AG08395 (cell line): ENCODE measurements at regions not wholly inside any gene's neighbourhood (a gene's known extent, or its start where the extent isn't known, plus 50 kb on each side); places are given as distances from the start of the nearest gene placed in this dataset.

Experiments
- DNase-seq: peaks from one replicate; pipeline ENCODE4 v3.0.0; 2012; ENCODE audit warnings: mixed read lengths, low spot score

DNA sequence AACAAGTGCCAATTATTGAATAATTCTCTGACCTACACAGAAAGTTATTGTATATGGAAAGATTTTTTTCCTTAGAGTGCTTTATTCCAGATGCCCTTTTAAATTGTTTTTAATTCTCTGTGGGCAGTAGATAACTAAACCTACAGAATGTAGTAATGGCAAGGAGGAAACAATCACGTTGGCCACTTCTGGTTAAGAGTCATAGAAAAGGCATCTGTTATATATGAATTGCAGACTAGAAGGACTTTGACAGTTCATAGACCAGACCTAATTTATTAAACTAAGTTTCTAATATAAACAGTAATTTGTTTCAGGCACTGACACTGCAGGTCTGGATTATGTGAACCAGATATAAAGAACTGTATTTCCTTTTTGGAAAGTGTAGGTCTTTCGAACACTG, 607.5 kb downstream of the PLCL1 start:
- no peak for DNase-seq

GRCh38 chr2:198408171-198408570, 603.8 kb downstream of the PLCL1 start:
- no peak for DNase-seq

- no peak for DNase-seq
These were observed 600.9 kb downstream of the PLCL1 start for GRCh38 chr2:198405311-198405710.

GRCh38 chr2:198401644-198402043, 597.3 kb downstream of the PLCL1 start:
- DNase-seq = no peak

DNA sequence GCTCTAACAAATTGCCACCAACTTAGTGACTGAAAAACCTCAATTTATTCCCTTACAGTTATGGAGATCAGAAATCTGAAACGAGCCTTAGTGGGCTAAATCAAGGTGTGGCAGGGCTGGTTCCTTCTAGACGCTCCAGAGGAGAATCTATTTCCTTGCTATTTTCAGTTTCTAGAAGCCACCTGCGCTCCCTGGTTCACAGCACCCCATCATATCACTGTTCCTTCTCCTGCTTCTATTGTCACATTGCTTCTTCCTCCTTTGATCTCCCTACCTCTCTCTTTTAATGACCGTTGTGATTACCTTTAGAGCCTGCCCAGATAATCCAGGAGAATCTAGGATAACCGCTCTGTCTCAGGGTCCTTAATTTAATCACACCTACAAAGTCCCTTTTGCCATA, 596.6 kb downstream of the PLCL1 start:
- no peak for DNase-seq

DNA sequence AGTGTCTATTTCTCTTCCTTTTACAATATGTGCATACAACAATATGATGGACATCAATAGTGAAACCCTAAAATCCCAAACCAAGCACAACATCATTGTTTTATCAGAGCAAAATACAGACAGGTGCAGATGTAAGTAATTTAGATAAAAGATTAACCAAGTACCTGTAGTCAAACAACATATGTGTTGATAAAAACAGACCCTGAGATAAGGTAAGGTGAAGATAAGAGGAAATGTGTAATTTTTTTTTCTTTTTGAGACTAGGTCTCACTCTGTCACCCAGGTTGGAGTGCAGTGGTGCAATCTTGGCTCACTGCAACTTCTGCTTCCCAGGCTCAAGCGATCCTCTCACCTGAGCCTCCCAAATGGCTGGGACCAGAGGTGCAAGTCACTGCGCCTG, 589.8 kb downstream of the PLCL1 start:
- DNase-seq = no peak

DNA sequence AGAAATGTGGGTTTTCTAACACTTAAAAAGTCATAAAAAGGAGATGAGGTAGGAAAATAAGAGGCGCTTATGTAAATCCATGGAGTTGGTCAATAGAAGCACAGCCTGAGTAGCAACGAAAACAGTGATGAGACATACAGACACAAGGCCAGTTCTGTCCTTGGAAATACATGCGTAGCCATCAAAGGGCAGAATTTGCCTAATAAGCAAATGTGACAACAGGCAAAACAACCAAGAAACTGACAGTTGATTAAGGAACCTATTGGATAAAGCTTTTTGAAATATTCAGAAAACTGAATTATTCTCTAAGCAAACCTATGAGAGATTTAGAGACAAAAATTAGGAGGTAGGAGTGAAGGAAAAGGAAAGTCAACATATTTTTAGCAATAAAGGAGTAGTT, 586.3 kb downstream of the PLCL1 start:
- DNase-seq = no peak

GRCh38 chr2:198387677-198388076, 583.3 kb downstream of the PLCL1 start:
- DNase-seq = no peak

GRCh38 chr2:198385856-198386255, 581.5 kb downstream of the PLCL1 start:
- no peak for DNase-seq

DNA sequence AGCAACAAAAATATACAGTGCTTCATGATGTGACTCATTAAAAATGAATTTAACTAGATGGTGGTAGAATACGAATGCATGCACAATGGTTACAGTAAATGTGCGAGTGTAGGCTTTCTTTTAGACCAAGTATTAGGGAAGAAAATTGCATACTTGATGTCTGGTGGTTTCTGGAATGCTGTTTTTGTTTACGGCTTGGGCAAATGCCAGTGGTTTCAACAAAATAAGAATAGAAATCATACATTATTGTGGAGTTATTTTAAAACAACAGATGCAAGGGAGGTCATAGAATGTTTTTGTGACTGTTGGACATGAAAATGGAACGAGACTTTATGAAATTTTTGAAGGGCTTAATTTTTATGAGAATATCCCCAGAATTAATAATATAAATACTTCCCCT, 580.9 kb downstream of the PLCL1 start:
- DNase-seq = no peak

GRCh38 chr2:198383392-198383791, 579.0 kb downstream of the PLCL1 start:
- peak; percentile 8 for DNase-seq

GRCh38 chr2:198382811-198383210, 578.4 kb downstream of the PLCL1 start:
- no peak for DNase-seq

- DNase-seq = no peak
These were observed 572.3 kb downstream of the PLCL1 start for GRCh38 chr2:198376677-198377076.

- DNase-seq = no peak
These were observed 570.7 kb downstream of the PLCL1 start for GRCh38 chr2:198375083-198375410.

- DNase-seq = peak; percentile 49
These were observed 570.1 kb downstream of the PLCL1 start for GRCh38 chr2:198374375-198375082.

GRCh38 chr2:198371921-198372543, 567.6 kb downstream of the PLCL1 start:
- peak; percentile 54 for DNase-seq

GRCh38 chr2:198371329-198371728, 566.9 kb downstream of the PLCL1 start:
- no peak for DNase-seq

- DNase-seq = no peak
These were observed 563.7 kb downstream of the PLCL1 start for GRCh38 chr2:198368089-198368488.

DNA sequence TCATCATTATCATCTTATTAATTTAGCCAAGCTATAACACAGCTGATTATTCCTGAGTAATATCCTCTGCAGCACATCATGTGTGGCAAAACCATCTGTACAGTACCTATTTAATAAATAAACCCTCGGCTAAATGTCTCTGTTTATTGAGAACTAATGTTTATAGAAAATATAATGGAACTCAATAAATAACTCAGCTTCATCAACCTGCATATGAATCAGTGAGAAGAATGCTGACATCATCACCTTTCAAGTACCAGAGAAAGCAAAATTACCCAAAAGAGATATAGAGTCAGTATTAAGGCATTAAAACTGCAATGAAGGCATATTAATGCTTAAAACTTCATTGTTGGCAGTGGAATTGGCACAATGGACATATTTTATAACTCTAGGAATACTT, 558.3 kb downstream of the PLCL1 start:
- DNase-seq = no peak

GRCh38 chr2:198359308-198359707, 554.9 kb downstream of the PLCL1 start:
- no peak for DNase-seq

DNA sequence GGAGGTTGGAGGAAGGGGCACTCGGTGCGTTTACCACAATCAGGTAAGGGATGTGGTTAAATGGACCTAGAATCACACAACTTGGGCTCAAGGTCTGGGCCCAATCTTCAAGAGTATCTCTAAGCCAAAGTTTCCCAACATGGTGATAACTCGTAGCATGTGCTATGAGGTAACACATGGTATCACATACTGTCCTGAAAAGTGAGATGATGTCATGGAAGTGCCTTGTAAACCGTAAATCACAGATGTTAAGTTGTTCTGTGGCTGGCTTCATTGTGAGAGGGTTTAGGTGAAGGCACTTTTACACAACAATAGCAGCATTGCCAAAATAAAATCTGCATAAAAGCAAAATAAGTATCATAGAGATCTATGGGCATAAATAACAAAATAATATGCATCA, 551.8 kb downstream of the PLCL1 start:
- no peak for DNase-seq

GRCh38 chr2:198351647-198352046, 547.3 kb downstream of the PLCL1 start:
- no peak for DNase-seq

GRCh38 chr2:198347946-198348345, 543.6 kb downstream of the PLCL1 start:
- no peak for DNase-seq

GRCh38 chr2:198347349-198347748, 543.0 kb downstream of the PLCL1 start:
- no peak for DNase-seq
